Muscle layer of colon (tissue), 2 donors: ENCODE measurements at regions not wholly inside any gene's neighbourhood (a gene's known extent, or its start where the extent isn't known, plus 50 kb on each side); places are given as distances from the start of the nearest gene placed in this dataset.

Source experiments
- H3K27ac ChIP-seq: one replicate; pipeline ENCODE4 v1.7.0; 2013; ENCODE audit warnings: low read depth, mild to moderate bottlenecking, low read length, moderate library complexity
- H3K27me3 ChIP-seq, 2 donors: one replicate each; pipeline ENCODE4 v1.7.0; 2013; ENCODE audit warnings: low read length in 2 of 2, mild to moderate bottlenecking in 2 of 2; ENCODE audit not compliant: insufficient read depth in 2 of 2, control insufficient read depth in 1 of 2
- H3K36me3 ChIP-seq: one replicate; pipeline ENCODE4 v1.7.0; 2013; ENCODE audit warnings: mild to moderate bottlenecking, low read length; ENCODE audit not compliant: insufficient read depth
- H3K4me1 ChIP-seq: one replicate; pipeline ENCODE4 v1.7.0; 2013; ENCODE audit warnings: mild to moderate bottlenecking, low read length; ENCODE audit not compliant: insufficient read depth
- H3K4me3 ChIP-seq, 2 donors: one replicate each; pipeline ENCODE4 v1.7.0; 2013; ENCODE audit warnings: low read length in 2 of 2, low read depth in 1 of 2, mild to moderate bottlenecking in 1 of 2, moderate library complexity in 1 of 2
- H3K9ac ChIP-seq: one replicate; pipeline ENCODE4 v1.7.0; 2013; ENCODE audit warnings: low read length
- H3K9me3 ChIP-seq: one replicate; pipeline ENCODE4 v1.7.0; 2013; ENCODE audit warnings: mild to moderate bottlenecking, low read length
- donor health status: abdominal sarcoma.
- donor health status: Adenocarcinoma of cecum.

DNA sequence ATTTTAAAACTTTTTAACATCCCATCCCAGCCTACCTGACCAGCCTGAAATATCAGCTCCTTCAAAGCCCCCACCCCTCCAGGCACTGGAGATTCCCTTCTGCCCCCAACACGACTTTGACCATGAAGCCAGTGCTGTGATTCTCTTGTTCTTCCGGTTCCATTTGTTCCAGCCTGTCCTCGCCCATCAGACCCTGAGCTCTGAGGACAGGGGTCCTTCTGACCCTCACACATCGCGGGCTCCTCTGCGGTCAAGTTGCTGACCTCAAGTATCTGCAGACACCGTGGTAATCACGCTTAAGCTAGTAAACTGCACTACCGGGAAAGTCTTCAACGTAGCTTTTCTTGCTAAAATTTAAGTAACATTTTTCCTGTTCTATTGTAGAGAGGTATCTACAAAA, 282.2 kb upstream of the SALL3 start:
- H3K27ac ChIP-seq: no peak overlapping the region
- no peaks in the 10 kb centered on the region for H3K9me3 ChIP-seq
- no peak overlapping the region for H3K9ac ChIP-seq
- H3K4me3 ChIP-seq: no peak overlapping the region
- H3K27me3 ChIP-seq: no peaks in the 10 kb centered on the region
- H3K4me1 ChIP-seq: no peaks in the 10 kb centered on the region
- no peaks in the 10 kb centered on the region for H3K36me3 ChIP-seq

DNA sequence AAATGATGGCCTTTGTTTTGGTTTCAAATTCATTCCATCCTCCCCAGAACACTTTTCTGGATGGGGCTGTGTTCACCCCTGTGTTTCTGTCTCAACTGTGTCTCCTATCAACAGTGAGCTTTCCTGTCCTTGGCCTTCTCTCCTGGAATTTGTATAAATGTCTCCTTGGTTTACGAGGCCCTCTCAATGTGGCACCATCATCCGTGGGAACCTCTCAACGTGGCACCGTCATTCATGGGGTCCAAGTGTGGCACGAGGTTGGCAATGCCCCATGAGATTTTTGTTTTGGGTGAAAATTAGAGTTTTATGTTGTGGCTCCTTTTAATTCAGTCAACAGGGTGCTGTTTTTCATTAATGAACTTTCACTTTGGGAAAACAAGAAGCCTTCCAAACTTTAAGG, 280.7 kb upstream of the SALL3 start:
- no peaks in the 10 kb centered on the region for H3K4me1 ChIP-seq
- H3K9ac ChIP-seq: no peak overlapping the region
- no peaks in the 10 kb centered on the region for H3K27me3 ChIP-seq

DNA sequence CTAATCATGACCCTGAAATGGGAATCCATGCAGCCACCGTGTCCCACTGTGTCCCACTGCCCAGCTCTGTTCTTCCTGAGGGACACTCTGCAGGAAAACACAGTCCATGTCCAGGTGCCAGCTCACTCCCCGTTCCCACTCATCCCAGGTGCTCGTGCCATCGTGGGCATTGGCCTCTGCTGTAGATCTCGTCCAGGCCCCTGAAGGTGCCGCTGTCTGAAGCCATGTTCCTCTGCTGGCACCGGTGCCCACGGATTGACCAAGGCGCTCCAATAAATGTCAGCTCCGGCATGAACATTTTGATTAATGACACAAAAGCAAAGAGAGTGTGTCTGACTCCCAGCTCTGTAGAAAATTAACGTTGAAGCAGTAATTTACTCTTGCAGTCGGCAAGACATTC, 280.1 kb upstream of the SALL3 start:
- H3K36me3 ChIP-seq: no peaks in the 10 kb centered on the region
- no peaks in the 10 kb centered on the region for H3K4me1 ChIP-seq
- no peak overlapping the region for H3K4me3 ChIP-seq
- H3K27ac ChIP-seq: no peak overlapping the region
- H3K9ac ChIP-seq: no peak overlapping the region
- no peaks in the 10 kb centered on the region for H3K27me3 ChIP-seq
- H3K9me3 ChIP-seq: no peaks in the 10 kb centered on the region

More for the DNA sequence above, 280.7 kb upstream of the SALL3 start:
- Histone ChIP-seq H3K9me3 (no peaks in the 10 kb centered on the region), H3K4me3 (no peak overlapping the region), H3K27ac (no peak overlapping the region), H3K36me3 (no peaks in the 10 kb centered on the region)

DNA sequence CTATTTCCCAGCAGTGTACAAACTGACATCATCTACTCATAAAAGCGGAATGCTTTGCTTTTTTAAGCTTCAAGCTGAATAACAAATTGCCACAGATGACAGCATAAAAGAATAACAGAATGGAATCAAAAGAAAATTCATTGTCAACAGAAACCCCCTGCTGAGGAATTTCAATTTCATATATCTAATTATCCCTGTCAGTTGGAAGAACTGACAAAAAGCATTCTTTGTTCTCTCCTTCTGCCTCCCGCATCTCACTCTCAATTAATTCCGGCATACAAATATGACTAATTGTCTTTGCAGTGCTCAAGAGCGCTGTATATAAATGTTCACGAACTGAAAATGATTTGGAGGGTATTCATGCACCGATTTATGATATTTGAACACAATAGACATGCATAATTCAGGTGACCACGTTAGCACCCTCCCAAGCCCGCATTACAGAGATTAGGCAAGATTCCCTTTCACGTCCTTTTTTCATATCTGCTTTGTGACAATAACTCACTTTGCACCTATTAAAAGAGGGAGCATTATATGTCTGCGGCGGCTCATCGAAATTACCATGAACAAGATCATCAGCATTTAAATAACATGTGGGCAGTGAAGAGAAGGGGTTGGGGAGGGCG, 277.7 kb upstream of the SALL3 start:
- Histone ChIP-seq H3K4me3 (no peak overlapping the region), H3K27ac (no peak overlapping the region), H3K36me3 (no peaks in the 10 kb centered on the region), H3K27me3 (peaks cover 0 to 3% of the 10 kb centered on the region in 2 donors), H3K9me3 (no peaks in the 10 kb centered on the region), H3K4me1 (no peaks in the 10 kb centered on the region), H3K9ac (no peak overlapping the region)

DNA sequence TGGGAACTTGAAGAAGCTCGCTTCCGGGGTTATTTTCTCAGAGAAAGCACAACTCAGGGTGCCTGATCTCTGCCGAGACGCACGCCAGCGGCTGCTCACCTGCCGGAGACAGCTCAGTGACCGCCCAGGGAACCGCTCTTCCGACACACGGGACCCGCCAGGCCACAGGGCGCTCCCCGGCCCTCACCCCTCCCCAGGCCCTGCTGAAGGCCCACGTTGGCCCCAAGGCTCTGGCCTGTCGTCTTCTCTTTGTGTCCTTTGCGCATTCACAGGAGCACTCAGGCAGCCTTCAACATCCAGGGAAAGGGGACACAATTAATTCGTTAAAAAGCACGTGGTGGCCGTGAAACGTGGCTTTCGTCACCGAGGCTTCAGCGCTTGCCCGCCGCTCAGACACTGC, 276.3 kb upstream of the SALL3 start:
- Histone ChIP-seq H3K4me1 (no peaks in the 10 kb centered on the region), H3K36me3 (no peaks in the 10 kb centered on the region), H3K27me3 (peaks cover 0 to 3% of the 10 kb centered on the region in 2 donors), H3K27ac (no peak overlapping the region), H3K9ac (no peak overlapping the region), H3K9me3 (no peaks in the 10 kb centered on the region), H3K4me3 (no peak overlapping the region)

DNA sequence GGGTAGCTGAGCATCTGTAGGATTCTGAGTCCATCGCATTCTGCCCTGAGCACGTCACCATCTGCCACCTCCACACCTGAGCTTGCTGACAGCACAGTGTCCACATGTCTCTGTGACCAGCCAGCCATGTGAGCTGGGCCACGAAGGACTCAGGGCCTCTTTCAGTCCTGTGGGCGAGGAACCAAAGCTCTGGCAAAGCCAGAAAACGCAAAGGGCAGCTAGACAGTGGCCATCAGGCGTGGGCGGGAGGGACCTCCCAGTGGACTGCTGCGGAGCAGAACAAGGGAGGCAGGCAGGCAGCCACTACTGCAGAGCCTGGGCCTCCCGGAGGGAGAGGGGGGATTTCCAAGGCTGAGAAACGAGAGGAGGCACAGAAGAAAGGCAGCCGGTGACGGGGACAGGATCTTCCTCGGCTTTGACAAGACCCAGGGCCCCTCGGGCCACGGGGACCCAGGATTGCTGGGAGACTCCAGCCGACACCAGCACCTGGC, 274.6 kb upstream of the SALL3 start:
- Histone ChIP-seq H3K4me3 (no peak overlapping the region), H3K9me3 (no peaks in the 10 kb centered on the region), H3K9ac (no peak overlapping the region), H3K27me3 (peaks cover 0 to 3% of the 10 kb centered on the region in 2 donors), H3K4me1 (no peaks in the 10 kb centered on the region), H3K27ac (no peak overlapping the region), H3K36me3 (no peaks in the 10 kb centered on the region)

DNA sequence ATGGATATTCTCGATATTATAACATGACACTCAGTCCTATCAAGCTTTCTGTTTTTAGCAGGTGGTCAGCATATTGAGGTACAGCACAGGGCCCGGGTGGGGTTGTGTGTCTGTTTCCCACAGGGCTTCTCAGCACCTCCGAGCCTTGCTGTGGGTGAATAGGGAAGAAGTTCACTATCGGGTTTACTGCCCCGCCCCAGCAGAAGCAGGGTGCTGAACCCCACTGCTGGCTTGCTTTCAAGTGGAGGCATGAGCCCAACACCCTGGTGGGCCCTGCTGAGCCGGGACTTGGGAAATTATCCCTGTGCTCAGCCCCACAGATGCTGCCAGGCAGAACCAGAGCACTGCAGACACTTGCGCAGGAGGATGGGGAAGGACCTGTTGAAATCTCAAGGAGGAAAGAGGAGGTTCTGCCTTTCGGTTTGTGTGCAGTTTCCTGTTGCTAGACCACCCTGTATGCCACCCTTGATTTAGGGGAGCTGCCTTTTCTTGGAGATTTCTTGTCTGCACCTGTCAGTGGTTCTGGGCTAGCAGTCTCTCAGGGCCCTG, 270.3 kb upstream of the SALL3 start:
- H3K36me3 ChIP-seq: no peaks in the 10 kb centered on the region
- H3K9me3 ChIP-seq: no peaks in the 10 kb centered on the region
- no peak overlapping the region for H3K4me3 ChIP-seq
- H3K27ac ChIP-seq: no peak overlapping the region
- H3K27me3 ChIP-seq: peaks cover 0 to 3% of the 10 kb centered on the region in 2 donors
- H3K4me1 ChIP-seq: no peaks in the 10 kb centered on the region
- H3K9ac ChIP-seq: no peak overlapping the region

DNA sequence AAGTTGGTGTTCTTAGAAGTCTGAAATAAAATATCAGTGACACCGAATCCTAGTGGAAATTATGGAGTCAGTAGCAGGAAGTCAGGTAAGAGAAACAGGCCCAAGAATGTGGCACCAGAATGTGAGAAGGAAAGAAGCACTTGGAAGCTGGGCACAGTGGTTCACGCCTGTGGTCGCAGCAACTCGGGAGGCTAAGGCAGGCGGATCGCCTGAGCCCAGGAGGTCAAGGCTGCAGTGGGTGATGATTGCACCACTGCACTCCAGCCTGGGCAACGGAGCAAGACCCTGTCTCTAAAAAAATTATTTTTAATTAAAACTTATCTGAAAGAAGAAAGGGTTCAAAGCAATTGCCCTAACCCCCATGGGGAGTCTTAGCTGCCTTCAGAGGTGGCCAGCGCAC, 268.3 kb upstream of the SALL3 start:
- Histone ChIP-seq H3K27me3 (no peaks in the 10 kb centered on the region), H3K9me3 (no peaks in the 10 kb centered on the region), H3K4me1 (no peaks in the 10 kb centered on the region), H3K4me3 (no peak overlapping the region), H3K9ac (no peak overlapping the region), H3K27ac (no peak overlapping the region), H3K36me3 (no peaks in the 10 kb centered on the region)

DNA sequence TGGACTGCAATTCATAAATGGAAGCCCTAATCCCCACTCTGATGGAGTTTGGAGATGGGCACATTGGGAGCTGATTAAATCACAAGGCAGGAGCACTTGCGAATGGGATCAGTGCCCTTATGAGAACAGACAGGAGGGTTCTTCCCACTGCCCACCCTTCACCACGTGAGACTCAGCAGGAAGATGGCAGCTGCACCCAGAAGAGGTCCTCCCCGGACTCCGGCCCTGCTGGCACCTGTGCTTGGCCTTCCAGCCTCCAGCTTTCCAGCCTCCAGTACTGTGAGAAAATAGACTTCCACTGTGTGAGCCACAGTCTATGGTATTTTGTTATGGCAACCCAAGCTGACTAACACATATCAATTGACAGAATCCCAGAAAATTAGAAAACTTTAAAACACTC, 267.6 kb upstream of the SALL3 start:
- H3K9ac ChIP-seq: no peak overlapping the region
- no peaks in the 10 kb centered on the region for H3K36me3 ChIP-seq
- no peak overlapping the region for H3K27ac ChIP-seq
- H3K4me3 ChIP-seq: no peak overlapping the region
- H3K4me1 ChIP-seq: no peaks in the 10 kb centered on the region
- no peaks in the 10 kb centered on the region for H3K9me3 ChIP-seq
- no peaks in the 10 kb centered on the region for H3K27me3 ChIP-seq

DNA sequence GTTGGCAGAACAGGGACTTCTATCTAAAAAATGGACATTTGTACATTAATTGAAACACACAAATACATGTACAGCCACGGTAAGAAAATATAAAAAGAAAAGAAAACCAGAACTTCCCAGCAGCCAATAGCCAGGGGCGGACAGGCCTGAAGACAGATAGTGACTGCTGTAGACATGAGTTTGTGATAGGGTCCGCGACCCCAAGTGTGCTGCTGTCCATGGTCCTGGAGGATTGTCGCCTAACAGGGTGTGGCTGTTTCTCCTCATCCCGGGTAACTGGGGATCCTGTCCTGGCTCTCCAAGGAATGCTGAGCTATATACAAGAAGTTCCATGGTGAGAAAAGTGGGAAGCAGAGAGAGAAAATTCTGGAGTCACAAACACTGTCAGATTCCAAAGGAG, 266.5 kb upstream of the SALL3 start:
- H3K9ac ChIP-seq: no peak overlapping the region
- H3K36me3 ChIP-seq: no peaks in the 10 kb centered on the region
- H3K4me1 ChIP-seq: no peaks in the 10 kb centered on the region
- H3K9me3 ChIP-seq: no peaks in the 10 kb centered on the region
- no peak overlapping the region for H3K27ac ChIP-seq
- H3K4me3 ChIP-seq: no peak overlapping the region
- H3K27me3 ChIP-seq: no peaks in the 10 kb centered on the region

DNA sequence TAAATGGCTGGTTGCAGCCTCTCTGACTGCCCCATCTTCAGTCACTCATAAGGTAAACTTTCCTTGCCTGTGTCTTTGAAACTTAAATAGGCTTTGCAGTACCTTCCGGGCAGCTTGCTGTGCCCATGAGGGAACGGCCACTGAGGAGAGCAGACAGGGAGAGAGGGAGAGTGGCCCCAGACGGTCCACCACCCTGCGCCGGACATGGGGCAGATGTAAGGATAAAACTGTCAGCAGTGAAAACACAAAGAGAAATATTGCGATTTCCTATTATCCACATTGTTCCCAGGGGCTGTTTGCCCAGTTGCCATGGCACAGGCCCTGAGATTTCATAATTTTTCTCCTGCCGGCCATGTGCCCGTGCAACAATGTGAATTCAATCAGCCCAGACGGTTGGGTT, 265.9 kb upstream of the SALL3 start:
- Histone ChIP-seq H3K36me3 (no peaks in the 10 kb centered on the region), H3K9me3 (no peaks in the 10 kb centered on the region), H3K4me1 (no peaks in the 10 kb centered on the region), H3K9ac (no peak overlapping the region), H3K27ac (no peak overlapping the region), H3K27me3 (no peaks in the 10 kb centered on the region), H3K4me3 (no peak overlapping the region)

DNA sequence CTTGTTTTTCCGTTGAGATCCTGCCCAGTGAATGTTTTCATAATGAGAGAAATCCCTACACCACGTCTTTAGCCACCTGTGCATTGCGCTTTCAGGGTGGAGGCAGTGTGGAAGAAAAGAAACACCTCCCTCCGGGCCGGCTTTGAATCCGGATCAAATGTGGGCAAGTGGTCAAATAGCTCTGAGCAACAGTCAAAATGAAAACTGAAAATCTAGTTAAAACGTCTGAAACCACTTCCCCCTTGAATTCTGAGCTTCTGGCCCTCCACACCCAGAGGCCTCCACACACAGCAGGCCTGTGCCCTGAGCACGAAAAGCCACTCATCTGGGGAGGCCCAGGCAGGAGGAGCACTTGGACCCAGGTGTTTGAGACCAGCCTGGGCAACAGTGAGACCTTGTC, 263.6 kb upstream of the SALL3 start:
- H3K9ac ChIP-seq: no peak overlapping the region
- peaks cover 2% of the 10 kb centered on the region for H3K4me1 ChIP-seq
- no peaks in the 10 kb centered on the region for H3K36me3 ChIP-seq
- no peak overlapping the region for H3K4me3 ChIP-seq
- H3K9me3 ChIP-seq: no peaks in the 10 kb centered on the region
- H3K27ac ChIP-seq: no peak overlapping the region
- H3K27me3 ChIP-seq: no peaks in the 10 kb centered on the region
